ENCODE measurements at regions not wholly inside any gene's neighbourhood (a gene's known extent, or its start where the extent isn't known, plus 50 kb on each side); places are given as distances from the start of the nearest gene placed in this dataset.
"Not testable (repeated sequence)": the region's sequence is repeated elsewhere in the genome, so short reads cannot be mapped to it uniquely, and the experiment has no call there.

GRCh38 chr2:21892140-21892539 is 768.4 kb downstream of the TDRD15 start:
- H3K4me3 ChIP-seq (ENCODE audit: low read depth, low read length): no peak overlapping the region
- no peak for TF ChIP-seq CTCF (IDR thresholded peaks at IDR 0.05; ENCODE audit: low read depth, low read length)

- no peak for TF ChIP-seq CTCF (IDR thresholded peaks at IDR 0.05; ENCODE audit: low read depth, low read length)
- H3K4me3 ChIP-seq (ENCODE audit: low read depth, low read length): no peak overlapping the region
Measured at GRCh38 chr2:21895200-21895599, 771.4 kb downstream of the TDRD15 start.

- H3K4me3 ChIP-seq (ENCODE audit: low read depth, low read length): not testable (repeated sequence)
Measured at GRCh38 chr2:21908712-21909380, 785.1 kb downstream of the TDRD15 start.

- no peak for TF ChIP-seq CTCF (IDR thresholded peaks at IDR 0.05; ENCODE audit: low read depth, low read length)
- H3K4me3 ChIP-seq (ENCODE audit: low read depth, low read length): peak overlapping the region; percentile 47
Measured at GRCh38 chr2:21910832-21911507, 787.2 kb downstream of the TDRD15 start.

- TF ChIP-seq CTCF (IDR thresholded peaks at IDR 0.05; ENCODE audit: low read depth, low read length): no peak
- no peak overlapping the region for H3K4me3 ChIP-seq (ENCODE audit: low read depth, low read length)
Measured at GRCh38 chr2:21912405-21912804, 788.6 kb downstream of the TDRD15 start.

GRCh38 chr2:21915201-21915600 is 791.4 kb downstream of the TDRD15 start:
- no peak for TF ChIP-seq CTCF (IDR thresholded peaks at IDR 0.05; ENCODE audit: low read depth, low read length)
- H3K4me3 ChIP-seq (ENCODE audit: low read depth, low read length): no peak overlapping the region

GRCh38 chr2:21916934-21917522 is 793.3 kb downstream of the TDRD15 start:
- H3K4me3 ChIP-seq (ENCODE audit: low read depth, low read length): no peak overlapping the region
- no peak for TF ChIP-seq CTCF (IDR thresholded peaks at IDR 0.05; ENCODE audit: low read depth, low read length)
